SK-N-MC (cell line): ENCODE measurements at regions not wholly inside any gene's neighbourhood (a gene's known extent, or its start where the extent isn't known, plus 50 kb on each side); places are given as distances from the start of the nearest gene placed in this dataset.

Experiments used
- EZH2 ChIP-seq: fragments of 200-600 bp; sonication (generic); IDR thresholded peaks from one replicate; pipeline ENCODE4 v1.6.1; 2017; ENCODE audit warnings: antibody characterized with exemption
- POLR2AphosphoS5 ChIP-seq: IDR thresholded peaks from 2 replicates; pipeline ENCODE4 v1.6.1; 2012; ENCODE audit warnings: mild to moderate bottlenecking, low read depth, low read length, borderline replicate concordance

- TF ChIP-seq POLR2AphosphoS5, result no peak
- TF ChIP-seq EZH2, result no peak
Observed at GRCh38 chr10:28359334-28359733, 56.5 kb upstream of the MPP7 start.
